HEK293 (cell line): ENCODE measurements at regions not wholly inside any gene's neighbourhood (a gene's known extent, or its start where the extent isn't known, plus 50 kb on each side); places are given as distances from the start of the nearest gene placed in this dataset.

Experiments used
- CTCF ChIA-PET: fragments of 350-600 bp; formaldehyde crosslinking; extraction: SDS; loops from one replicate; lab custom pipeline; 2021; ENCODE audit warnings: antibody characterized with exemption; lab: Yijun Ruan, JAX
- POLR2A ChIA-PET: fragments of 300-600 bp; formaldehyde crosslinking; extraction: SDS; loops from one replicate; lab custom pipeline; 2020; ENCODE audit warnings: antibody characterized with exemption, inconsistent platforms; lab: Yijun Ruan, JAX
- H3K27ac ChIP-seq: fragments of 200-500 bp; sonication (Bioruptor generic); 2 replicates; pipeline ENCODE4 v1.5.1; 2014; ENCODE audit warnings: low read depth, low read length, control low read depth, inconsistent platforms; ENCODE audit errors: extremely low read depth
- H3K36me3 ChIP-seq, 2 experiments: fragments of 200-500 bp in 1 of 2; sonication (Bioruptor generic) in 1 of 2; 1 replicate in 1 of 2; 2 replicates in 1 of 2; pipeline ENCODE4 v1.5.1; 2014 to 2017; ENCODE audit warnings: inconsistent platforms in 2 of 2, low read length in 2 of 2; ENCODE audit not compliant: control insufficient read depth in 2 of 2, insufficient read depth in 1 of 2
- H3K4me1 ChIP-seq: fragments of 200-500 bp; sonication (Bioruptor generic); 2 replicates; pipeline ENCODE4 v1.5.1; 2014; ENCODE audit warnings: mild to moderate bottlenecking, low read length, inconsistent platforms; ENCODE audit not compliant: control insufficient read depth, insufficient read depth
- H3K4me3 ChIP-seq: 2 replicates; pipeline ENCODE4 v1.5.1; 2011; ENCODE audit warnings: low read depth, mild to moderate bottlenecking, control low read depth, low read length, moderate library complexity
- H3K9me3 ChIP-seq: fragments of 200-500 bp; sonication (Bioruptor generic); 2 replicates; pipeline ENCODE4 v1.5.1; 2014; ENCODE audit warnings: low read depth, low read length, inconsistent platforms; ENCODE audit not compliant: control insufficient read depth, insufficient read depth
- GLIS2 ChIP-seq: fragments of 450-650 bp; formaldehyde crosslinking; IDR thresholded peaks from 2 replicates; pipeline ENCODE4 v1.5.1; 2016; ENCODE audit warnings: missing biosample characterization, missing genetic modification characterization
- IKZF3 ChIP-seq: fragments of 450-650 bp; IDR thresholded peaks from 2 replicates; pipeline ENCODE4 v1.5.0; 2018; ENCODE audit warnings: missing biosample characterization, mild to moderate bottlenecking, missing genetic modification characterization, moderate library complexity
- KLF7 ChIP-seq: fragments of 450-650 bp; formaldehyde crosslinking; IDR thresholded peaks from 2 replicates; pipeline ENCODE4 v1.5.1; 2016; ENCODE audit warnings: missing biosample characterization, missing genetic modification characterization, borderline replicate concordance
- REPIN1 ChIP-seq: fragments of 450-650 bp; formaldehyde crosslinking; IDR thresholded peaks from 2 replicates; pipeline ENCODE4 v1.5.1; 2017; ENCODE audit warnings: missing biosample characterization, missing genetic modification characterization, low read depth
- SALL2 ChIP-seq: fragments of 450-650 bp; formaldehyde crosslinking; IDR thresholded peaks from 2 replicates; pipeline ENCODE4 v1.5.0; 2017; ENCODE audit warnings: missing biosample characterization, mild to moderate bottlenecking, missing genetic modification characterization, borderline replicate concordance
- ZBTB20 ChIP-seq: fragments of 450-650 bp; formaldehyde crosslinking; IDR thresholded peaks from 2 replicates; pipeline ENCODE4 v1.5.1; 2016; ENCODE audit warnings: missing biosample characterization, missing genetic modification characterization
- ZNF114 ChIP-seq: fragments of 450-650 bp; formaldehyde crosslinking; IDR thresholded peaks from 2 replicates; pipeline ENCODE4 v1.5.0; 2017; ENCODE audit warnings: missing biosample characterization, missing genetic modification characterization
- ZNF132 ChIP-seq: fragments of 450-650 bp; formaldehyde crosslinking; IDR thresholded peaks from 2 replicates; pipeline ENCODE4 v1.5.1; 2017; ENCODE audit warnings: missing biosample characterization, missing genetic modification characterization, borderline replicate concordance
- ZNF560 ChIP-seq: fragments of 450-650 bp; formaldehyde crosslinking; IDR thresholded peaks from 2 replicates; pipeline ENCODE4 v1.5.1; 2017; ENCODE audit warnings: missing biosample characterization, missing genetic modification characterization, borderline replicate concordance
- ZNF585B ChIP-seq: fragments of 450-650 bp; formaldehyde crosslinking; IDR thresholded peaks from 2 replicates; pipeline ENCODE4 v1.5.1; 2016; ENCODE audit warnings: missing biosample characterization, missing genetic modification characterization
- ZNF654 ChIP-seq: fragments of 450-650 bp; formaldehyde crosslinking; IDR thresholded peaks from 2 replicates; pipeline ENCODE4 v1.5.1; 2016; ENCODE audit warnings: low read depth, missing biosample characterization, missing genetic modification characterization
- ZNF664 ChIP-seq: fragments of 450-650 bp; formaldehyde crosslinking; IDR thresholded peaks from 2 replicates; pipeline ENCODE4 v1.5.1; 2016; ENCODE audit warnings: missing biosample characterization, missing genetic modification characterization
- ZNF776 ChIP-seq: fragments of 450-650 bp; formaldehyde crosslinking; IDR thresholded peaks from 2 replicates; pipeline ENCODE4 v1.5.0; 2017; ENCODE audit warnings: missing biosample characterization, missing genetic modification characterization, borderline replicate concordance
- ZSCAN16 ChIP-seq: fragments of 450-650 bp; formaldehyde crosslinking; IDR thresholded peaks from 2 replicates; pipeline ENCODE4 v1.5.1; 2016; ENCODE audit warnings: missing biosample characterization, missing genetic modification characterization
- TF ChIP-seq, protein P1 (sequence below): fragments of 450-650 bp; formaldehyde crosslinking; IDR thresholded peaks from 2 replicates; pipeline ENCODE4 v1.5.1; 2016; ENCODE audit warnings: missing biosample characterization, missing genetic modification characterization, borderline replicate concordance
- TF ChIP-seq, protein P2 (sequence below): fragments of 450-650 bp; formaldehyde crosslinking; IDR thresholded peaks from 2 replicates; pipeline ENCODE4 v1.5.1; 2016; ENCODE audit warnings: missing biosample characterization, missing genetic modification characterization, borderline replicate concordance
- TF ChIP-seq, protein P3 (sequence below): fragments of 450-650 bp; formaldehyde crosslinking; IDR thresholded peaks from 2 replicates; pipeline ENCODE4 v1.5.1; 2016; ENCODE audit warnings: missing biosample characterization, missing genetic modification characterization
- TF ChIP-seq, protein P4 (sequence below): fragments of 450-650 bp; formaldehyde crosslinking; IDR thresholded peaks from 2 replicates; pipeline ENCODE4 v1.5.1; 2016; ENCODE audit warnings: missing biosample characterization, missing genetic modification characterization
- TF ChIP-seq, protein P5 (sequence below): fragments of 450-650 bp; formaldehyde crosslinking; optimal IDR thresholded peaks from 2 replicates; pipeline ENCODE3; 2016; ENCODE audit warnings: missing biosample characterization, mild to moderate bottlenecking, missing genetic modification characterization
- TF ChIP-seq, protein P6 (sequence below): fragments of 450-650 bp; formaldehyde crosslinking; IDR thresholded peaks from 2 replicates; pipeline ENCODE4 v1.5.1; 2016; ENCODE audit warnings: missing biosample characterization, missing genetic modification characterization

DNA sequence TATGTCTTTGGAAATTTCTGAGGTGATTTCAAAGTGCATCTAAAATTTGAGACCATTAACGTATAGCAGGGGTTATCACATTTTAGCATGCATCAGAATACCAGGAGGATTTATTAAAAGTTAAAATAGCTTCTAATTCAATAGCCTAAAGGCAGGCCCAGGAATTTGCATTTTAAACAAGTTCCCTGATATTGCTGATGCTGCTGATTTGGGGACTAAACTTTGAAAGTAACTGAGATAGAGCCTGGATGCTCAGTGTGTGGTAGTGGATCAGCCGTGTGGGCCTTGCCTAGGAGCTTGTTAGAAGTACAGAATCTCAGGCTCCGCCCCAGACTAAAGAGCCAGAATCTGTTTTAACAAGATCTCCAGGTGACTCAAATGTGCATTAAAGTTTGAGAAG, 375.0 kb upstream of the FBXO33 start:
- TF ChIP-seq, protein P1, sequence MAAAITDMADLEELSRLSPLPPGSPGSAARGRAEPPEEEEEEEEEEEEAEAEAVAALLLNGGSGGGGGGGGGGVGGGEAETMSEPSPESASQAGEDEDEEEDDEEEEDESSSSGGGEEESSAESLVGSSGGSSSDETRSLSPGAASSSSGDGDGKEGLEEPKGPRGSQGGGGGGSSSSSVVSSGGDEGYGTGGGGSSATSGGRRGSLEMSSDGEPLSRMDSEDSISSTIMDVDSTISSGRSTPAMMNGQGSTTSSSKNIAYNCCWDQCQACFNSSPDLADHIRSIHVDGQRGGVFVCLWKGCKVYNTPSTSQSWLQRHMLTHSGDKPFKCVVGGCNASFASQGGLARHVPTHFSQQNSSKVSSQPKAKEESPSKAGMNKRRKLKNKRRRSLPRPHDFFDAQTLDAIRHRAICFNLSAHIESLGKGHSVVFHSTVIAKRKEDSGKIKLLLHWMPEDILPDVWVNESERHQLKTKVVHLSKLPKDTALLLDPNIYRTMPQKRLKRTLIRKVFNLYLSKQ (tag by site-specific recombination): no peak
- TF ChIP-seq ZNF776 (tag by site-specific recombination): no peak
- no peak for TF ChIP-seq ZNF585B (tag by site-specific recombination)
- TF ChIP-seq, protein P2, sequence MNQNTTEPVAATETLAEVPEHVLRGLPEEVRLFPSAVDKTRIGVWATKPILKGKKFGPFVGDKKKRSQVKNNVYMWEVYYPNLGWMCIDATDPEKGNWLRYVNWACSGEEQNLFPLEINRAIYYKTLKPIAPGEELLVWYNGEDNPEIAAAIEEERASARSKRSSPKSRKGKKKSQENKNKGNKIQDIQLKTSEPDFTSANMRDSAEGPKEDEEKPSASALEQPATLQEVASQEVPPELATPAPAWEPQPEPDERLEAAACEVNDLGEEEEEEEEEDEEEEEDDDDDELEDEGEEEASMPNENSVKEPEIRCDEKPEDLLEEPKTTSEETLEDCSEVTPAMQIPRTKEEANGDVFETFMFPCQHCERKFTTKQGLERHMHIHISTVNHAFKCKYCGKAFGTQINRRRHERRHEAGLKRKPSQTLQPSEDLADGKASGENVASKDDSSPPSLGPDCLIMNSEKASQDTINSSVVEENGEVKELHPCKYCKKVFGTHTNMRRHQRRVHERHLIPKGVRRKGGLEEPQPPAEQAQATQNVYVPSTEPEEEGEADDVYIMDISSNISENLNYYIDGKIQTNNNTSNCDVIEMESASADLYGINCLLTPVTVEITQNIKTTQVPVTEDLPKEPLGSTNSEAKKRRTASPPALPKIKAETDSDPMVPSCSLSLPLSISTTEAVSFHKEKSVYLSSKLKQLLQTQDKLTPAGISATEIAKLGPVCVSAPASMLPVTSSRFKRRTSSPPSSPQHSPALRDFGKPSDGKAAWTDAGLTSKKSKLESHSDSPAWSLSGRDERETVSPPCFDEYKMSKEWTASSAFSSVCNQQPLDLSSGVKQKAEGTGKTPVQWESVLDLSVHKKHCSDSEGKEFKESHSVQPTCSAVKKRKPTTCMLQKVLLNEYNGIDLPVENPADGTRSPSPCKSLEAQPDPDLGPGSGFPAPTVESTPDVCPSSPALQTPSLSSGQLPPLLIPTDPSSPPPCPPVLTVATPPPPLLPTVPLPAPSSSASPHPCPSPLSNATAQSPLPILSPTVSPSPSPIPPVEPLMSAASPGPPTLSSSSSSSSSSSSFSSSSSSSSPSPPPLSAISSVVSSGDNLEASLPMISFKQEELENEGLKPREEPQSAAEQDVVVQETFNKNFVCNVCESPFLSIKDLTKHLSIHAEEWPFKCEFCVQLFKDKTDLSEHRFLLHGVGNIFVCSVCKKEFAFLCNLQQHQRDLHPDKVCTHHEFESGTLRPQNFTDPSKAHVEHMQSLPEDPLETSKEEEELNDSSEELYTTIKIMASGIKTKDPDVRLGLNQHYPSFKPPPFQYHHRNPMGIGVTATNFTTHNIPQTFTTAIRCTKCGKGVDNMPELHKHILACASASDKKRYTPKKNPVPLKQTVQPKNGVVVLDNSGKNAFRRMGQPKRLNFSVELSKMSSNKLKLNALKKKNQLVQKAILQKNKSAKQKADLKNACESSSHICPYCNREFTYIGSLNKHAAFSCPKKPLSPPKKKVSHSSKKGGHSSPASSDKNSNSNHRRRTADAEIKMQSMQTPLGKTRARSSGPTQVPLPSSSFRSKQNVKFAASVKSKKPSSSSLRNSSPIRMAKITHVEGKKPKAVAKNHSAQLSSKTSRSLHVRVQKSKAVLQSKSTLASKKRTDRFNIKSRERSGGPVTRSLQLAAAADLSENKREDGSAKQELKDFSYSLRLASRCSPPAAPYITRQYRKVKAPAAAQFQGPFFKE (tag by site-specific recombination): no peak
- TF ChIP-seq ZNF560 (tag by site-specific recombination): no peak
- TF ChIP-seq, protein P3, sequence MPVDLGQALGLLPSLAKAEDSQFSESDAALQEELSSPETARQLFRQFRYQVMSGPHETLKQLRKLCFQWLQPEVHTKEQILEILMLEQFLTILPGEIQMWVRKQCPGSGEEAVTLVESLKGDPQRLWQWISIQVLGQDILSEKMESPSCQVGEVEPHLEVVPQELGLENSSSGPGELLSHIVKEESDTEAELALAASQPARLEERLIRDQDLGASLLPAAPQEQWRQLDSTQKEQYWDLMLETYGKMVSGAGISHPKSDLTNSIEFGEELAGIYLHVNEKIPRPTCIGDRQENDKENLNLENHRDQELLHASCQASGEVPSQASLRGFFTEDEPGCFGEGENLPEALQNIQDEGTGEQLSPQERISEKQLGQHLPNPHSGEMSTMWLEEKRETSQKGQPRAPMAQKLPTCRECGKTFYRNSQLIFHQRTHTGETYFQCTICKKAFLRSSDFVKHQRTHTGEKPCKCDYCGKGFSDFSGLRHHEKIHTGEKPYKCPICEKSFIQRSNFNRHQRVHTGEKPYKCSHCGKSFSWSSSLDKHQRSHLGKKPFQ (tag by site-specific recombination): no peak
- TF ChIP-seq ZNF114 (tag by site-specific recombination): no peak
- no peak for TF ChIP-seq GLIS2 (tag by site-specific recombination)
- no peak for TF ChIP-seq SALL2 (tag by site-specific recombination)
- TF ChIP-seq ZNF132 (tag by site-specific recombination): no peak
- TF ChIP-seq REPIN1 (tag by site-specific recombination): no peak
- no peak for TF ChIP-seq KLF7 (tag by site-specific recombination)
- TF ChIP-seq, protein P4, sequence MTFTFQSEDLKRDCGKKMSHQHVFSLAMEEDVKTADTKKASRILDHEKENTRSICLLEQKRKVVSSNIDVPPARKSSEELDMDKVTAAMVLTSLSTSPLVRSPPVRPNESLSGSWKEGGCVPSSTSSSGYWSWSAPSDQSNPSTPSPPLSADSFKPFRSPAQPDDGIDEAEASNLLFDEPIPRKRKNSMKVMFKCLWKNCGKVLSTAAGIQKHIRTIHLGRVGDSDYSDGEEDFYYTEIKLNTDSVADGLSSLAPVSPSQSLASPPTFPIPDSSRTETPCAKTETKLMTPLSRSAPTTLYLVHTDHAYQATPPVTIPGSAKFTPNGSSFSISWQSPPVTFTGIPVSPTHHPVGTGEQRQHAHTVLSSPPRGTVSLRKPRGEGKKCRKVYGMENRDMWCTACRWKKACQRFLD (tag by site-specific recombination): no peak
- TF ChIP-seq, all 188 proteins: peak for 0
- no peak overlapping the region for H3K27ac ChIP-seq
- no peaks in the 10 kb centered on the region for H3K9me3 ChIP-seq
- H3K4me1 ChIP-seq: no peaks in the 10 kb centered on the region
- CTCF ChIA-PET: no interaction called here
- no peak overlapping the region for H3K4me3 ChIP-seq
- POLR2A ChIA-PET: no interaction called here
- H3K36me3 ChIP-seq: no peaks in the 10 kb centered on the region

DNA sequence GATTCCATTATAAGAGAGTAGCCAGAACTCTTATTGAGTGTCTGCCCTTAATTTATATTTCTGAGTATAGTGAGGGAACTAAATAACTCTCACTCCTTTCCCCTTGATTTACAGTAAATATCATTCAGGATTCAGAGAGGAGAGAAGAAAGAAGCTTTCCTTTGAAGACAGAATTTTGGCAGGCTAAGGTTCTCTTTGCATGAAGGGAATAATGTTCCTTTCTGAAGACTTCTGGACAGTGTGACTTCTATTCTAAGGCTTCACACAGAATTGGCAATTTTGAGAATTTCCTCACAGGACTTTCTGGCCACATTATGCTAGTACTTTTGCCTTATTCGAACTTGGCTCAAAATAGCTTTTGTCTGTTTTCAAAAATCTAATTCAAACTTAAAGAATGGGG, 352.2 kb upstream of the FBXO33 start:
- TF ChIP-seq IKZF3 (tag by site-specific recombination): no peak
- TF ChIP-seq, protein P5, sequence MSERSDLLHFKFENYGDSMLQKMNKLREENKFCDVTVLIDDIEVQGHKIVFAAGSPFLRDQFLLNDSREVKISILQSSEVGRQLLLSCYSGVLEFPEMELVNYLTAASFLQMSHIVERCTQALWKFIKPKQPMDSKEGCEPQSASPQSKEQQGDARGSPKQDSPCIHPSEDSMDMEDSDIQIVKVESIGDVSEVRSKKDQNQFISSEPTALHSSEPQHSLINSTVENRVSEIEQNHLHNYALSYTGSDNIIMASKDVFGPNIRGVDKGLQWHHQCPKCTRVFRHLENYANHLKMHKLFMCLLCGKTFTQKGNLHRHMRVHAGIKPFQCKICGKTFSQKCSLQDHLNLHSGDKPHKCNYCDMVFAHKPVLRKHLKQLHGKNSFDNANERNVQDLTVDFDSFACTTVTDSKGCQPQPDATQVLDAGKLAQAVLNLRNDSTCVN (tag by site-specific recombination): no peak
- no peak for TF ChIP-seq ZNF654
- TF ChIP-seq, protein P6, sequence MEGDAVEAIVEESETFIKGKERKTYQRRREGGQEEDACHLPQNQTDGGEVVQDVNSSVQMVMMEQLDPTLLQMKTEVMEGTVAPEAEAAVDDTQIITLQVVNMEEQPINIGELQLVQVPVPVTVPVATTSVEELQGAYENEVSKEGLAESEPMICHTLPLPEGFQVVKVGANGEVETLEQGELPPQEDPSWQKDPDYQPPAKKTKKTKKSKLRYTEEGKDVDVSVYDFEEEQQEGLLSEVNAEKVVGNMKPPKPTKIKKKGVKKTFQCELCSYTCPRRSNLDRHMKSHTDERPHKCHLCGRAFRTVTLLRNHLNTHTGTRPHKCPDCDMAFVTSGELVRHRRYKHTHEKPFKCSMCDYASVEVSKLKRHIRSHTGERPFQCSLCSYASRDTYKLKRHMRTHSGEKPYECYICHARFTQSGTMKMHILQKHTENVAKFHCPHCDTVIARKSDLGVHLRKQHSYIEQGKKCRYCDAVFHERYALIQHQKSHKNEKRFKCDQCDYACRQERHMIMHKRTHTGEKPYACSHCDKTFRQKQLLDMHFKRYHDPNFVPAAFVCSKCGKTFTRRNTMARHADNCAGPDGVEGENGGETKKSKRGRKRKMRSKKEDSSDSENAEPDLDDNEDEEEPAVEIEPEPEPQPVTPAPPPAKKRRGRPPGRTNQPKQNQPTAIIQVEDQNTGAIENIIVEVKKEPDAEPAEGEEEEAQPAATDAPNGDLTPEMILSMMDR (tag by site-specific recombination): no peak
- TF ChIP-seq ZSCAN16 (tag by site-specific recombination): no peak
- TF ChIP-seq ZNF664: no peak
- TF ChIP-seq SALL2 (tag by site-specific recombination): no peak
- TF ChIP-seq ZBTB20: no peak
- TF ChIP-seq, all 188 proteins: peak for 0
- CTCF ChIA-PET: interaction anchor here (1.2 kb wide), 1 partner anchor 53 kb away, joined by 3 read pairs; no protein-coding TSS in a partner anchor
- Histone ChIP-seq H3K9me3 (no peaks in the 10 kb centered on the region), H3K4me3 (no peak overlapping the region), H3K36me3 (no peaks in the 10 kb centered on the region), H3K4me1 (no peaks in the 10 kb centered on the region), H3K27ac (no peak overlapping the region)
- POLR2A ChIA-PET: no interaction called here
